ENCODE measurements at regions not wholly inside any gene's neighbourhood (a gene's known extent, or its start where the extent isn't known, plus 50 kb on each side); places are given as distances from the start of the nearest gene placed in this dataset.

DNA sequence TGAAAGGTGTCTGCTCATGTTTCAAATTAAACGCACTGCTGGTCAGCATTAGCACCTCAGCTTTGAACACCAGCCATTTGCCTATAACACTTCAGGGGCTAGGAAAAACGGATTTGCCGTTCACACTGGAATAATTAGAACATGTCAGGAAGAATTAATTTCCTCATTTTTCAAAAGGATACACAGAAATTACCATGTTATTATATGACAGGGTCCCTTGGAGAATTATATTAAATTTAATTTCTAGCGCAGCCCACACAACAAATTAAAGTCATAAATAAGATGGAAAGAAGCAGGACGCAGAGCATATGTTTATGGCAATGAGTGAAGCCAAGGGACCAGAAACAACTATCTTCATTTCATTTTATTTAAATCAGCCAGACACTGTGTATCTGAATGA, 83.8 kb upstream of the SOX6 start:
- DNase-seq (ENCODE audit: low spot score): no peak

DNA sequence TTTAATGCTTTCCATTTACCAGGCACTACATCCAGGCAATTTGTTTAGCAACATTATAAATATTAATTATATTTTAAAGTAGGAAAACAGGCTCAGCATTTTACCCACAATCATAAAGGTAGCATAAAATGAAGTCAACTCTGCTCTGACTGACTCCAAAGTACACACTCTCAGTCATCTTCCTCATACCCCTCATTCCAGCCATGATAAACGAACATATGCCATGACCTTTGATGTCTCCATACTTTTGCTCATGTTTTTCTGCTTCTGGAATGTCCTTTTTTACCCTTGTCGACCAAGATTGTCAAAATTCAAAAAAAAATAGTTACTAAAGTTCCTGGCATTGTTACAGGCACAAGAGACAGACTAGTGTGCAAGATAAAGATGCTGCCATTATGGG, 77.7 kb upstream of the SOX6 start:
- no peak for DNase-seq (ENCODE audit: low spot score)

DNA sequence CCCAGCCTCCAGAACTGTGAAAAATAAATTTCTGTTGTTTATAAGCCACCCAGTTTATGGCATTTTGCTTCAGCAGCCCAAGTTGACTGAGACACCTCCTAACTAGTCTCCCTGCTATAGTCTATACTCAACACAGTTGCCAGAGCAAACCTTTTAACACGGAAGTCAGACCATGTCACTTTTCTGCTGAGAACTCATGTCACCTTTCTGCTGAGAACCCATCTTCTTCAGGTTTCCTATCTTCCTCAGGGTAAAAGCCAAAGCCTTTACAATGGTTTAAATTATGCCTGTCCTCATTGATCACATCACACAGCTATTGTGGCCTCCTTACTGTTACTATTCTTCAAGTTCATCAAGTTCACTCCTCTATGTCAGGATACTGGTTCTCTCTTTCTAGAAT, 74.3 kb upstream of the SOX6 start:
- no peak for DNase-seq (ENCODE audit: low spot score)

DNA sequence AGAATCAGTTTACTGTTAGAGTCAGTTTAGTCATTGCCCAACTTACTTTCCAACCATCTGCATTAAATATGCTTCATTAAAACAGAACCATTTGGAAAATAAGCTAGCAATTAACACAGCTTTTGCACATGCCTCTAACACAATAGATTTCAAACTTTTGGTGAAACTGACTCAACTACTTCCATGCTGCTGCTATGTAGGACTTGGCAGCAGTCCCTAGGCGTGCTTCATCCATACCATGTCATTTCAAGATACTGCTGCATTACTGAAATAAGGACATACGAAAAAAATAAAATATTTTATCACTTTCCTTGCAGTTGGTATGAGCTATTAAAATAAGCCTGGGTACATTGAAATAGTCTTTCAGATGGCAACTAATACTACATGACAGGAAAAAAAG, 65.5 kb upstream of the SOX6 start:
- no peak for DNase-seq (ENCODE audit: low spot score)

DNA sequence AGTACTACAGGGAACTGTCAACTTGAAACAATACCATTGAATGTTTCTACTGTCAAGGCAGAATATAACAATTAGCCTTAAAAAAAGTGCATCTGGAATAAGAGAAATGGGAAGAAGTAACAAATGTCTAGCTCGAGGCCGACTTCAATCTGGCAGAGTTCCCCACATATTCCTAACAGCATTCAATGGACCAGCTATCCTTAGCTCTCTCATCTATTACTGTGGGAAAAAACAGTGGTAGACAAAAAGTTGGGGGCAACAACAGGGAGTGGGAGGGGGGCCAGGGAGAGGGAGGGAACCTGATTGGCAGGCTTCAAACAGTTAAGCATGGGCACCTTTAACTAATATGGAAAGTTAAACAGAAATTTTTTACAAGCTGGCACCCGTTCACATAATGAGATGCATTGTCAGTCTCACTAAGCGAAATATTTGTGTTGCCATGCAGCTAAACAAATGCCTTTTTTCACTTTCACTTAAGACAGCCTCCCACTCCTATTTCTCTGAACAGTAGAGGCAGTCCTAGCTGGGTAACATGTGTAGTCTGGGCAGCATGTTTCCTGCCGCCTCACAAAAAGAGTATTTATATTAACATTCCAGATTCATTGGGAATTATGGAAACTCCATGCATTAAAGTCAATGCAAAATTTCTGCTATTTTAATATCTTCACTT, 62.2 kb upstream of the SOX6 start:
- no peak for DNase-seq (ENCODE audit: low spot score)

DNA sequence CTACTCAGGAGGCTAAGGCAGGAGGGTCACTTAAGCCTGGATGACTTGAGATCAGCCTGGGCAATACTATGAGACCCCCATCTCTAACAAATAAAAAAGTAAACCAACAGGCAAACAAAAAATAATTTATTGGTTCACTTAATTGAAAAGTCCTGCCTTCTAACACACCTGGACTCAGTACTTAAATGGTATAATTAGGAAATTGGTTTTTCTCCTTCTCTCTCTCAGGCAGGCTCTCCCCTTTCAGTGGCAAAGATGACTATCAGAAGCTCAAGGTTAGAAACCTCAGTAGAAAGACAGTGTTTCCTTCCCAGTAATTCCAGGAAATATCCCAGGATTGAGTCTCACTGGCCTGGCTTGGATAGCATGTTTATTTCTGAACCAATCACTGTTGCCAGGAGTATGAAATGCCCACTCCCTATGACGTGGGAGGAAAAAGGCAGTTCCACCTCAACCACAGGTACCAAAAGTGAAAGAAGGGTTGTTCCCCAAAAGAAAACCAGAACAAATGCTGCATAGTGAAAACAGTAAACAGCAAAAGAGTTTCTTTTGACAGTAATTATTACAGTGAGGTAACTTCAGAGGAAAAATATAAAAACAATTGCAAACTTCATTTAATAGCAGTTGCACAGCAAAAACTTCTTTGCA, 56.3 kb upstream of the SOX6 start:
- DNase-seq (ENCODE audit: low spot score): no peak

DNA sequence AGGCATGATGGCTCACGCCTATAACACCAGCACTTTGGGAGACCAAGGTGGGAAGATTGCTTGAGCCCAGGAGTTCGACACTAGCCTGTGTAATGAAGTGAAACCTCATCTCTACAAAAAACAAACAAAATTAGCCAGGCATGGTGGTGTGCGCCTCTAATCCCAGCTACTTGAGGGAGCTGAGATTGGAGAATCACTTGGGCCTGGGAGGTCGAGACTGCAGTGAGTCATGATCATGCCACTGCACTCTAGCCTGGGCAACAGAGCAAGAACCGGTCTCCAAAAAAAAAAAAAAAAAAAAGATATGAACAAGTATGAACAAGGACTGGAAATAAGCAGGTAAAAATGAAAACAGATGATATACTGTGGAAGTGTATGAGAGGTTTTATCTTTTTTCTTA, 54.1 kb upstream of the SOX6 start:
- DNase-seq (ENCODE audit: low spot score): no peak

DNA sequence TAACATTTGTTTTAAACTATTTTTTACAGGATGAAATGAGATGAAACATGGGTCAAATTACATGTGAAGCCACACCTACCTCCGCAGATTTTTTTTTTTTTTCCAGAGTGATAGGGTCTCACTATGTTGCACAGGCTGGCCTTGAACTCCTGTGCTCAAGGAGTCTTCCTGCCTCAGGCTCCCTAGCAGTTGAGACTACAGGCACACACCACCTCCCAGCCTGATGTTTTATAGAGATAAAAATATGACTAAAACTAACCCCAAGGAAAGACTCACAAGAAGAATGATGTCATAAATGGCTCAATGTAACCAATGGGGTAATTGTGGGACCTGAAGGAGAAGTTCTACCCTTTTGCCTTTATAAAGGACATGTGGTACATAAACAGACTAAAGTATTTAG, 52.3 kb upstream of the SOX6 start:
- no peak for DNase-seq (ENCODE audit: low spot score)

DNA sequence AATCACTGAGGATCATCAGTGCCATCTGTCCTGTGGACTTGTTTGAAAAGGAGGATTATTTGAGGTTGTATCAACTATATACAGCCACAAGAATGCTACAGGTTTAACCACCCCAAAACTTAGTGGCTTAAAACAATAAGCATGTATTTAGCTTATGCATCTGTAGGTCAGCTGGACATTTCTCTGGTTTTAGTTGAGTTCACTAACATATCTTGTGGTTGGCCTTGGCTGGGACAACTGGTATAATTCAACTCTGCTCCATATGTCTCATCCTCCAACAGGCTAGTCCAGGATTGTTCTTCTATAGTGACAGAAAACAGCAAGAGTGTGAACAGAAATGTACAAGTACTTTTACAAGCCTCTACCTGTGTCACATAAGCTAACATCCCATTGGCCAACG, 49.9 kb upstream of the SOX6 start:
- DNase-seq (ENCODE audit: low spot score): no peak

Small RNA genes in the stretch of these regions (small RNA-seq; reads per million reads assigned to genes)
- gene RN7SL188P: 0 to 0.13 reads per million in 2 experiments

Data from SK-N-DZ (cell line).